AG09309 (cell line): ENCODE measurements at regions not wholly inside any gene's neighbourhood (a gene's known extent, or its start where the extent isn't known, plus 50 kb on each side); places are given as distances from the start of the nearest gene placed in this dataset.

ENCODE experiments used
- DNase-seq: peaks from one replicate; pipeline ENCODE4 v3.0.0-alpha.2; 2010; ENCODE audit warnings: low read depth
- H3K4me3 ChIP-seq: 2 replicates; pipeline ENCODE4 v1.5.1; 2011; ENCODE audit warnings: mild to moderate bottlenecking, low read depth, low read length, moderate library complexity; ENCODE audit not compliant: control insufficient read depth
- TF ChIP-seq, protein P1 (sequence below): IDR thresholded peaks from 2 replicates; pipeline ENCODE4 v1.5.1; 2011; ENCODE audit warnings: mild to moderate bottlenecking, low read depth, low read length, inconsistent platforms; ENCODE audit not compliant: insufficient read depth, control insufficient read depth; ENCODE audit errors: missing control alignments

DNA sequence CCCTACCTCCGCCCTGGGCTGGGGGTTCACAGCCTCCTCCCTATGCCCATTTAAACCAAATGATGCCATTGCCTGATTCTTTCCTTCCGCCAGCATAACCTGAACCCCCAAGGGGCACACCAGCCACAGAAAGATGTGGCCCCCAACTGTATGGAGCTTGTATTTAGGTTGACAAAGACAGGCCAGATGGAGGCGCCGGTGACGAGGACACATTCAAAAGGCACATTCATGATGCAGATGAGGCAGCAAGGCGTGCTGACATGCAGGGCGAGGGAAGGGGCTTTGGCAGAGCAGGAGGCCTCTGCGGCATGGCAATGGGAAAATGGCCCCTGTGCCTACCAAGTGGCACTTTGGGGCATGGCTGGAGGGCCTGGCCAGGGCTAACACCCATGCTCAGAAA, 112.2 kb downstream of the RFLNA start:
- TF ChIP-seq, protein P1, sequence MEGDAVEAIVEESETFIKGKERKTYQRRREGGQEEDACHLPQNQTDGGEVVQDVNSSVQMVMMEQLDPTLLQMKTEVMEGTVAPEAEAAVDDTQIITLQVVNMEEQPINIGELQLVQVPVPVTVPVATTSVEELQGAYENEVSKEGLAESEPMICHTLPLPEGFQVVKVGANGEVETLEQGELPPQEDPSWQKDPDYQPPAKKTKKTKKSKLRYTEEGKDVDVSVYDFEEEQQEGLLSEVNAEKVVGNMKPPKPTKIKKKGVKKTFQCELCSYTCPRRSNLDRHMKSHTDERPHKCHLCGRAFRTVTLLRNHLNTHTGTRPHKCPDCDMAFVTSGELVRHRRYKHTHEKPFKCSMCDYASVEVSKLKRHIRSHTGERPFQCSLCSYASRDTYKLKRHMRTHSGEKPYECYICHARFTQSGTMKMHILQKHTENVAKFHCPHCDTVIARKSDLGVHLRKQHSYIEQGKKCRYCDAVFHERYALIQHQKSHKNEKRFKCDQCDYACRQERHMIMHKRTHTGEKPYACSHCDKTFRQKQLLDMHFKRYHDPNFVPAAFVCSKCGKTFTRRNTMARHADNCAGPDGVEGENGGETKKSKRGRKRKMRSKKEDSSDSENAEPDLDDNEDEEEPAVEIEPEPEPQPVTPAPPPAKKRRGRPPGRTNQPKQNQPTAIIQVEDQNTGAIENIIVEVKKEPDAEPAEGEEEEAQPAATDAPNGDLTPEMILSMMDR: no peak
- no peak for DNase-seq
- no peak overlapping the region for H3K4me3 ChIP-seq

DNA sequence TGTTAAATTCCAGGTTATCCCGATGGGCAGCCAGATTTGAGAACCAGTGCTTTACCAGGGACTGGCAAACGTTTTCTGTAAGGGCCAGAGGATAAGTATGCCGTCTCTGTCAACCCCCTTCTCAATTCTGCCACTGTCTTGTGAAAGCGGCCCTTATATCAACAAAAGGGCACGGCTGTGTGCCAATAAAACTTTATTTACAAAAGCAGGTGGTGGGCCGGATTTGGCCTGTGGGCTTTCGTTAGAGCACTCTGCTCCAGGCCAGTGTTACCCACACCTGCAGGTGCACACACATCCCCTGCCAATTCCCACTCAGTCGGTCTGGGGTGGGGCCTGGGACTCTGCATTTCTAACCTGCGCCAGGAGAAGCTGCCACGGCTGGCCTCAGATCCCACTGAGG, 111.2 kb downstream of the RFLNA start:
- TF ChIP-seq, protein P1: no peak
- H3K4me3 ChIP-seq: no peak overlapping the region
- no peak for DNase-seq

DNA sequence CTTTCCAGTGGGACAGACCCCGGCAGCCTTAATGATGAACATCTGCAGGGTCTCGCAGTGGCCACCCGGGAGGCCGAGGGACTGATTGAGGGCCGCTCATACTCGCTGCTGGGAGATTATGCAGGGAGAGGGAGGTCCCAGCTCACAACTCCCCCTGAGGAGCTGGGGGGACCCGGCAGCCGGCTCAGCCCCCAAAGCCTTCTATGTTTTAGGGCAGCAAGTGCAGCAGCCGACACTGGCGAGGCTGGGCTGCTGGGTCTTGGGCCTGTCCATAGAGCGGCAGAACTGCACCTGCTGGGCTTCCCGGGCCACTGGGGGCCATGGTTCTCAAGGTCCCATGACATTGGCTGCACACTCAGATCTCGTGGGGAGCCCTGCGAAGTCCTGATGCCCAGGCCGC, 110.7 kb downstream of the RFLNA start:
- H3K4me3 ChIP-seq: no peak overlapping the region
- DNase-seq: no peak
- TF ChIP-seq, protein P1: no peak

DNA sequence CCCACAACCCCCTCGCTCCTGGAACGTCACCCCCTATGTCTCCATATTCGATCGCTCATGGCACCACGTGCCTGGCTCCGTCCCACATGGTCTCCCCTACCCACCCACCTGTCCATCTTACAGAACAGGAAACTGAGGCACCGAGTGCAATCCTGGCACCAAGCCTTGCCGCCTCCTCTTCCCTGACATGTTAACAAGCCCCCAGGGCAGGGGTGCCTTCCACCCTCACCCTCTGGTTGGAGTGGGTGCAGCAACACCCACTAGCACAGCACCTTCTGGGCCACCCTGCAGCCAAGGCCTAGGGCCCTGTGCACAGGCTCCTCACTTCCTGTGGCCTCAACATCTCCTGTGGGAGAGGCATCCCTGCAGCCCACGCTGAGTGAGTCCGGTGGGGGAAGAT, 110.3 kb downstream of the RFLNA start:
- no peak for DNase-seq
- TF ChIP-seq, protein P1: no peak
- no peak overlapping the region for H3K4me3 ChIP-seq

DNA sequence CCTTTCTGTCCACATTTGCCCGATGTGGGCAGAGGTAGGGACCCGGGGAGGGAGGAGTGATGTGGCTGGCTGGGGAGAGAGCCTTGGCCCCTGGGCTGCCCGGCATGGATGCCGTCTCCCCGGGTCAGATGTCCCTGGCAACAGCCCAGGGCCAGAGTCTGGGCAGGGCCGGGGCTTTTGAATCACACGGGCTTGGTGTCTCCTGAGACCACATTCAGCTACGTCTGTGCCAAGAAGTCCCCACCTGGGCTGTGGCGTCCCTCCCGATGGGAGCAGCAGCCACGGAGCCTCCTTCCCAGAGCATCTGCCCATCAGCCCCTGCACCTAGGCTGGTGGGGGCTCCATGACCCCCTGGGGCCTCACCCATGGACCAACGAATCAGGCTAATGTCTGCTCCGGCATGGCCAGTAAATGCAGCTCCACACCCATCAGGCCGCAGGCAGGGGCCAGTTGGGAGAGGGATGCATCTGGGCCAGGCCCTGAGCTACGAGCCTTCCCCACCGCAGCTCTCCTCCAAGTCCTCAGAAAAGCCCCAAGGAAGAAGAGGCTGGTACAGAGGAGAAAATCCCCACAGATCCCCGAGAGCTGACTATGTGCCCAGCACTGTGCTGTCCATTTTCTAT, 109.4 kb downstream of the RFLNA start:
- DNase-seq: no peak
- H3K4me3 ChIP-seq: no peak overlapping the region
- TF ChIP-seq, protein P1: no peak

DNA sequence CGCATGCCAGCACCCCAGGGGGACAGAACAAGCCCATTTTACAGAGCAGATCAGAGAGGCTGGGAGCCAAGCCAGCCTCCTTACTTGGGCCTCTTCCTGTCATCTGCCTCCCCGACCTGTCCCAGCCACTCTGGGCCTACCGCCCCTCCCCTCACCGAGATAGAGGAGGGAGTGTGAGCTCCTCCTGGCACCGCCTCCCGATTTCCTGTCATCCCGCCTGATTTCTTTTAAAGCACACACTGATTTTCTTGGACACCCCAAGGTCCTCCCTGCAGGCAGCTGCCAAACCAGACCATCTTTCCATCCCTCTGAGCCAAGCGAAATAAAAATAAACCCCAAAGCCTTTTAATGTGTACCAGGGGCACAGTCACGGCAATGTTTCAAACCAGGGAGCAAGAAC, 108.4 kb downstream of the RFLNA start:
- no peak for DNase-seq
- TF ChIP-seq, protein P1: no peak
- H3K4me3 ChIP-seq: no peak overlapping the region
